Fibroblast of gingiva (primary cell): ENCODE measurements at regions not wholly inside any gene's neighbourhood (a gene's known extent, or its start where the extent isn't known, plus 50 kb on each side); places are given as distances from the start of the nearest gene placed in this dataset.

Source experiments
- DNase-seq: peaks from one replicate; pipeline ENCODE4 v3.0.0-alpha.2; 2011; ENCODE audit warnings: low read depth

DNA sequence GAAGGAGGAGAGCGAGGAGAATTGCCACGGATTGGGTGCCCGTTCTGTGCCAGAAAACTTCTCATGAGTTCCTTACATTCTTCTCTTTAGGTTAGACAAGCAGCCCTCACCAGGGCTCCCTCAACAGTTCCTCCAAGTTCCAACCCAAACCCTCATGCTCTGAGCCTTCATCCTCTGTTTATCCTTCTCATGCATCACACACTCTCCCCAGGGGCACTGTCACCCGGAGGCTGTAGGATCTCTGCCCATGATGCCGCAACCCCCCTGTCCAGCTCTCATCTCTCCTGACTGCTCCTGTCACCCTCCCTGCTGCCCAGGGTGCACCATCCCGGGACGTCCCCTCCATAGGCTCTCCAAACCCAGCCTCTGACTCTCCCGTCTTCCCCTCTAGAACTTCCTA lies 99.4 kb upstream of the MYCN start:
- no peak for DNase-seq

DNA sequence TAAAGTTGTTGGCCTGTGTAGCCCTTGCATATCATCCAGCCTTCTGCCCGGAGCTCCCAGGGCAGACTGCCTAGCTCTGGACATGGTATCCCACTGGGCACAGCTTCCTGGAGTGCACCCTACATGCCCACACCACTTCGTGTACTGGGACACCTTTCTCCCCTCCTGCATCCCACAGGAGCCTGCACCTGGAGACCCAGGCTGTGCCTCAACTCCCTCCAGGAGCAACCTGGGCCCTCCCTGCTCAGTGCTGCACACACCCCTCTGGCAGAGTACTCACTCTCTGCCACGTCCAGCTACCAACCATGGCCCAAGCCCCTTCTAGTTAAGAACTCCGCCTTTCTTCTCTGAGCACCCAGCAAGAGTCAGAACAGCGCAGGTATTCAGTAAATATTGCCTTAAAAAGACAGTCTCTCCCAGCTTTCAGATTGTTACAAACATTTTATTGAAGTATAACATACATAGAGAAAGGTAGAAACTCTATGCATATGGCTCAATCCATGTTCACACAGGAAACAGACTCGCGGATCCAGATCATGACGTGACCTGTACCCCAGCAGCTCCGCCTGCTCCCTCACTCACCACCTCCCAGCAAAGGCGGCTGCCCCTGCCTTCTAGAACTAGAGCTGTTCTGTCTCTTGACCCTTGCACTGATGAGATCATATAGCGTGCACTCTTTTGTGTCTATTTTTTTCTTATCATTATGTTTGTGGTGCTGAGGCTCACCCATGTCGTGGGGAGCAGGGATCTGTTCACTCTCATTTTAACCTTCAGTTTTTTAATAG lies 98.4 kb upstream of the MYCN start:
- DNase-seq: no peak

DNA sequence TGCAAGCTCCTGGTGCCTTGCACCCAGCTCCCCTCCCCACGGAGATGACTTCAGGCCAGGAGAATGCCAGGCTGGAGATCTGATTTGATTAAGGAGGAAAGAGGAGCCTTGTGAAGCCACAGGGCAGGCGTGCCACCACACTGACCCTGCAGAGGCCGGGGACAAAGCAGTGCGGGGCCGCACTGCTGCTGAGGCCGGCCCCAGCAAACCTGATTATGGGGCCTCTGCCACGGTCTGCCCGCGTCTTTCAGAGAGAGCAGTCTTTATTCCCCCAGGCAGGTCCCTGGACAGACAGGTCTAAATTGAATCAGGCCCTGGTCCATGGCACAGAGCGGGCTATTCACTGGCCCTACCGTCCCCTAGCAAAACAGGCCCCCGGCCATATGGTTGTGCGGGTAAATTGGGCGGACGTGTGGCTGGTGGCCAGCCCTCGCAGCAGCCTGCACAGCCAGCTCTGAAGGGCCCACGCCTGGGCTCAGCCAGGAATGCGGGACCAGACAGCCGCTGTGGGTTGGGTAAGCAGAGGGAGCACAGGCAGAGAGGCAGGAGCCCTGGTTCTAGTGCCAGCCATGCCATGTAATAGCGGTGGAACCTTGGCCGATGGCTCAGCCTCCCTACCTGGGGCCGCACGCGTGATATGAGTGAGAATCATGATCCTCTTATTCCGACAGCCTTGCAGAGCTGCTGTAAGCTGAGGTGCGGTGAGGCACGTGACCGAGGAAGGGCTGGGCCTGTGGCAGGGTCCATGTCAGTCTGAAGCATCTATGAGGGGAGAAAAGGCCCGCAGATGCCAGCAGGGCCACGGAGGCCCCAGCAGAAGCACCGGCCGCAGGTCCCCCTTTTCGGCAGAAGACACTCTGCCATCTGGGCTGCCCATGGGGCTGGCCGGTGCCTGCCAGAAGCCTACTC lies 97.3 kb upstream of the MYCN start:
- DNase-seq: no peak

DNA sequence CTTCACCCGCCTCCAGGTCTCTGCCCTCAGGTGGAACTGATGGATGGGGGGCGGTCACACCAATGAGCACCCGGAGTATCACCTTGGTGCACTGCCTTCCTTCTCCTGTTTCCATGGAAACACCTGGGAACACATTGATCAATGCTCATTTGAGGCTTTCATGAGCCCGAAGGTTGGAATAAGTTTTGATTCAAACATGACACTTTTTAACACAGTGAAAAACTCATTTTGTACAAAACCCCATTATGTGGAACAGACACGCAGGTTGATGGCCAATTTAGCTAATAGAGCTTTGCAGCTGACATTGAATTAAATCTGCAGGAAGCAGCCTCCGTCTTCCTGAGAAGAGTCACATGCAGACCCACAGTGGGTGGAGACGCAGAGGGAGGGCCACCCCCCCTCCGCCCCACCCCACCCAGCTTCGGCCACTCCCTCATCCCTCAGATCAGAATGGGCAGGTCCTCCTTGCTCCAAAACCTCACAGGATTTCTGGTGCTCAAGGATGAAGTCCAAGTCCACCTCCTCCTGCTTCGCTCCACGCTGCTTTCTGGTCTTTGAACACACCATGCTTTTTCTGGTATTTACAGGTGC lies 96.0 kb upstream of the MYCN start:
- DNase-seq: no peak

DNA sequence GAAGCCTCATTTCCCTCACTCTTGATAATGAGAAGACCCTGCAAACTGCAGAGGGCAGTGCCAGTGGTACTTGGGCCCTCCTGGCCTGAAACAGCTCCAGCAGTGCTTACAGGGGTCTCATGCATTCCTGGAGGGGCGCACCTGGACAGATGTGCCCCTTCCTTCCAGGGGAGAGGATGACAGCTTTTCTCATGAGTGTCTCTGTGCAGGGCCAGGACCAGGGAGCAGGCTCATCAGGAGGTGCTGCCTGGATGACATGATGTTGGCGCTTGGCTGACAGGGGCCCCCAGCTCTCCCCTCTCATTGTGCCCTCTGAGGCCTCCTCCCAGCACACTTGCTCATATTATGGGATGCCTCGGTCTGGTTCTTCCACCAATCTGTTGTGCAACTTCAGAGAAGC lies 95.1 kb upstream of the MYCN start:
- DNase-seq: no peak

DNA sequence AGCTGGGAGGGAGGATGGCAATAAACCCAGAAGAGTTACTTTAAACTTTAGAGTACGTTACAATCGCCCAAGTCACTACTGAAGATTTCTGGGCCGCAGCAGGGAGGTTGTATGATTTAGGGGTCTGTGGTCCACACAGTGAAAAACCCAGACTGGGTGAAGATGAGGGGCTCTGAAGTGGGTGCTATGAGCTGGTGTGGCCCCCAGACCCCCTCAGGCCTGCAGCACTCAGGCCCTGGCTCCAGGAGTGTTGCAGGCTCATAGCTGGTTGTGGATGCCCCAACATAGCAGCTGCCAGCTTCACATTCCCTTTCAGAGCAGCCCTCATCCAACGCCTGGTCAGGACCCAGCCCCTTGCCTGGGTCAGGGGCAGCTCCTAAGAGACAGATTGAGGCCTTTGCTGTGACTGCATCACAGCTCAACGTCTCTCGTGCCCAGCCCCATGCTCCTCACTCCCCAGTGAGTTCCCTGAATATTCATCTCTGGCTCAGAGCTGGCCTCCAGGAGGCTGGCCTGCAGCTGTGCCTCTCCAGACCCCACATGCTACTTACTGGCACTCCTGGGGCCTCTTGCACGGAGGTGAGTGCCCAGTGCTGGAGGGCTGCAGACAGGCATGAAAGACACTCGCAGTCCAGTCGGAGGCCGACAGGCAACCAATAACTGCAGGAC lies 94.5 kb upstream of the MYCN start:
- DNase-seq: no peak

DNA sequence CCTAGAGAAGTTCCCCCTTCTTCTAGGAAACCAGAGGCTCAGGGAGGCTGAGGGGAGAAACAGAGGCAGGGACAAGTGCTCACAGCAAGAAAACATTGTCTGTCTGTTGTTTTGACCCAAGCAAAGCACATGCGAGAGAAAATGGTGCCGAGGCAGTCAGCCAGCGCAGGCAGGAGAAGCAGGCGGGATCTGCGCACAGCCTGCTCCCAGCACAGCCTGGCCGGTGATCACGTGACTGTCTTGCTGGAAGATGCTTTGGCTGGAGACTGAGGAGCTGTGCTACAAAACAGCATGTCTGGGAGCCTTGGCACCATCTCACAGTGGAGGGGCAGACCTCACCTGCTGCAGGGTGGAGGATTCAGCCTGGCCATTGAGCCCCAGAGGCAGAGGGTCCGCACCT lies 93.7 kb upstream of the MYCN start:
- DNase-seq: no peak

DNA sequence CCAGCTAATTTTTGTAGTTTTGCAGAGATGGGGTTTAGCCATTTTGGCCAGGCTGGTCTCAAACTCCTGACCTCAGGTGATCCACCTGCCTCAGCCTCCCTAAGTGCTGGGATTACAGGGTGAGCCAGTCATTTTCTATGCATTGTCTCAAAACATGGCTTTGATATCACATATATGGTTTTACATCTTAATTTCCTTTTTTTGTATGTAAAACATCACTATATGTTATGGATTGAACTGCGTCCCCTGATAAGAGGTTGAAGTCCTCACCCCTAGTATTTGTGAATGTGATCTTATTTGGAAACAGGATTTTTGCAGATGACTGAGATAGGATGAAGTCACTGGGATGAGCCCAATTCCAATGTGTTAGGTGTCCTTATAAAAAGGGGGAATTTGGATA lies 89.8 kb upstream of the MYCN start:
- no peak for DNase-seq

DNA sequence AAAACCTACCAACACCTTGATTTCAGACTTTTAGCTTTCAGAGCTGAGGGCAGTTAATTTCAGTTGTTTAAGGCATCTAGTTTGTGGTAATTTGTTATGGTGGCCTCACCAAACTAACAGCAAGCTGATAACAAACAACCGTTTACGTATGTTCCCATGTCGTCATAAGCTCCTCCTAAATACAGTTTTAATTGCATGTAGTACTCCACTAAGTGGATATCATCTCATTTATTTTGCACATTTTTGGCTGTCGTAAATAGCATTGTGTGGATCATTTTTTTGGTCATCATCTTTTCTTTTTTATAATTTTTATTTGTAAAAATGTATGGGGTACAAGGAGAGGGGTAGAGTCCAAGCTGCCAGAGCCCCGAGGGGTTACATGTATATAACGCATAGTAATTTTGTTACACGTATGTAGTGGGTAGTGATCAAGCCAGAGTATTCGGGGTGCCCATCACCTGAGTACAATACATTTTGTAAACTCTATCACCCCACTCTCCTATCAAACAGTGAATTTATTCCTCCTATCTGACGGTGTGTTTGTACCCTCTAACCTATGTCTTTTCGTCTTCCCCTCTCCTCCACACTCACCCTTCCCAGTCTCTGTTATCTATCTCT lies 89.2 kb upstream of the MYCN start:
- no peak for DNase-seq

DNA sequence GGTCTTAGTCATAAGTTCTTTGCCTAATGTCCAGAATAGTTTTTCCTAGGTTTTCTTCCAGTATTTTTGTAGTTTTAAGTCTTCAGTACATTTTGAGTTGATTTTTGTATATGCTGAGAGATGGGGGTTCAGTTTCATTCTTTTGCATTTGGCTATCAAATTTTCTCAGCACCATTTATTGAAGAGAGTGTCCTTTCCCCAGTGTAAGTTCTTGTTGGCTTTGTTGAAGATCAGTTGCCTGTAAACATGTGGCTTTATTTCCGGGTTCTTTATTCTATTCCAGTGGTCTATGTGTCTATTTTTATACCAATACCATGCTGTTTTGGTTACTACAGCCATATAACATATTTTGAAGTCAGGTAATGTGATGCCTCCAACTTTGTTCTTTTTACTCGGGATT lies 87.5 kb upstream of the MYCN start:
- DNase-seq: no peak

DNA sequence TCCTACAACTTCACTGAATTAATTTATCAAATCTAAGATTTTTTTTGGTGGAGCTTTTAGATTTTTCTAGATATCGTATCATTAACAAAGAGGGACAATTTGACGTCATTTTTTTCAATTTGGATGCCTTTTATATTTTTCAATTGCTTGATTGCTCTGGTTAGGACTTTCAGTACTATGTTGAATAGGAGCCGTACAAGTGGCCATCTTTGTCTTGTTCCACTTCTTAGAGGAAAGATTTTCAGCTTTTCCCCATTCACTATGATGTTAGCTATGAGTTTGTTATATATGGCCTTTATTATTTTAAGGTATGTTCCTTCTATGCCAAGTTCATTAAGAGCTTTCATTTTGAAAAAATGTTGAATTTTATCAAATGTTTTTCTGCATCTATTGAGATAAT lies 86.4 kb upstream of the MYCN start:
- no peak for DNase-seq

DNA sequence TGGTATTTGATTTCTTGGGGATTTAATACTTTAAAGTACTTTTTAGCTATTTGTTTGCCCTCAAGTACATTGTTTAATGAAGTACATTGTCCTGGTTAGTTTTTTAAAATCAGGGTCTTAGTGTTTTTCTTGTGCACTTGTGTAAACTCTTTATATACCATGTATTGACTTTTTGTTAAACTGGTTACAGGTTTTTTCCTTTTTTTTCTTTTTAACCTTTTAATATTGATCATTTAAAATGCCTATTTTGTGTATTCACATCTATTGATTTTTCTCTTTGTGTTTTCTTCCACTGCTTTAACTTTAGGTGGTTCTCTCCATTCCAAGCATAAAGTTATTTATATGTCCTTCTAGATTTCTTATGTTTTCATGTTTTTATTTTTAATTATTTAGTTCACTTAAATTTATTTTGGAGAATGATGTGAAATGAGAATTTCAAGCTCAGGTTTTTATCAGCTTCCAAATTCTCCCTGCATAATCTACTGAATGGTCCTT lies 84.5 kb upstream of the MYCN start:
- DNase-seq: no peak

DNA sequence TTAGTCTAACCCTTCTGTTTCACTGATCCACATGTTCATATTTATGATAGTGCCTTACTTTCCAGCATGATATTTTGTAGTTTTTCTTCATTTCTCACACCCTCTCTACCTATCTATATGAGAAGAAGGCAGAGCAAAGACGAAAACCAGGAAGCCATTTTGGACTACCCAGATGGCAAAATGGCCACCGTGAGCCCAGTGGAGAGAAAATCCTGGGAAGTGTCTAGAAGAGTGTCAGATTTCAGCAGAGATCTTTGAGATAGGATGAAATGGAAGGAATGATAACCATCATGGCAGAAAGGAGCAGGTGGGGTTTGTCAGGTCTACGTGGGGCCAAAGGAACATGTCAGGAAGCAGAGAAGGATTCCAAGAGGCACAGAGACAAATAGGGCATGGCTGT lies 84.0 kb upstream of the MYCN start:
- DNase-seq: no peak

DNA sequence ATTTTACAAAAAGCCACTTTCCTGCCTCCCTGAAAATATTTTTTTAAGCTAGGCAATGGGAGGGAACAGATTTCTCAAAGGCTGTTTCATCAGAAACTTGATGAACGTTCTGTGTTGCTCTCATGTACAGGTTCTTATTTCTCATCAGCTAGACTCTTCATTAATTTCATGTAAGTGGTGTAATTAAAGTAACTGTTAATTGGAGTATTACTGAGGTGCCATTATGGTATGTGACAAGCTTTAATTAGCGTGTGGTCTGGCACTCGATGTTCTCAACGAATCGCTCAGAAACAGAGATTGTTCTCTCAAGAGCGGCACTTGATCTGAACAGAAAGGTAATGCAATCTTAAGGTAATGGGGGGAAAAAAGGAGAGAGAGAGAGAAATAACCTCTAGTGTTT lies 81.9 kb upstream of the MYCN start:
- DNase-seq: no peak

DNA sequence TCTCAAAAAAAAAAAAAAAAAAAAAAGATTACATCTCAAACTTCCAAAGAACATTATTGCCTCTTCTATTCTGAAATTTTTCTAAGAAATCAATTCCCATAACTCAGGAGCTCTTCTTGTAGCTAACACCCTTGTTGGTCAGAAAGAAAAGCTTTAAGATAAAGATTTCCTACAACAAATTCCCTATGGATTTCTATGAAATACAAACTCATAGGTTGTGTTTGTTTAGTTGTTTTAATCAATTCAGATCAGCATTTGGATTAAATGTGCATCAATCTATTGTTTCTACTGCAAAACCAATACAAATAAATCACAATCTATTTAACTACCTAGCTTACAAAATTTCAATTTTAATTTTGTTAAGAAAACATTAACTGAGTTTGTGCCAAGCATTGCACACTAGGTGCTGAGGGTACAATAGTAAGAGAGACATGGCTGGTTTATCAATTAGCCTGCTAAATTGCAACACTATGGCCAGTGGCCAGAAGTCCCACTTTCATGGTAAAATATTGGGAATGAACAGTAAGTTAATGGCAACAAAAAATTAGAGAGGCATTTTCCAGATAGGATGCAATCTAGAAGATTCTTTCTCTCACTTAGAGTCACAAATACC lies 80.2 kb upstream of the MYCN start:
- no peak for DNase-seq

DNA sequence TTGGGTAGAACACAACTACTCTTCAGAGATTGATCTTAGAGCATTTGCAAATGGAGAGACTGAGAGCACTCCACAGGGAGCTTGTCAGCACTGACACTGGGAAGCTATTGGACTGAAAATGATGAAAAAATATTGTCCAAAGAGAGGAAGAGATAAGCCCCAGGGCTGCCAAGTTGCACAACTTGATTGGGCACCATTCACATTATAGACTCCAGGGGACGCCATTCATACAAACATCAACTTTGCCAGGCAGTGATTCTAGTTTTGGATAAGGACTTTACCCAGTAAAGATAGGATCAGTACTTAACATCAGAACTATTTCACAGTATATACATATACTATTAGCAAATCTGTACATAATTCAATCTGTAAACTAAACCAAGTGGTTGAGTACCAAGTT lies 79.6 kb upstream of the MYCN start:
- DNase-seq: no peak

DNA sequence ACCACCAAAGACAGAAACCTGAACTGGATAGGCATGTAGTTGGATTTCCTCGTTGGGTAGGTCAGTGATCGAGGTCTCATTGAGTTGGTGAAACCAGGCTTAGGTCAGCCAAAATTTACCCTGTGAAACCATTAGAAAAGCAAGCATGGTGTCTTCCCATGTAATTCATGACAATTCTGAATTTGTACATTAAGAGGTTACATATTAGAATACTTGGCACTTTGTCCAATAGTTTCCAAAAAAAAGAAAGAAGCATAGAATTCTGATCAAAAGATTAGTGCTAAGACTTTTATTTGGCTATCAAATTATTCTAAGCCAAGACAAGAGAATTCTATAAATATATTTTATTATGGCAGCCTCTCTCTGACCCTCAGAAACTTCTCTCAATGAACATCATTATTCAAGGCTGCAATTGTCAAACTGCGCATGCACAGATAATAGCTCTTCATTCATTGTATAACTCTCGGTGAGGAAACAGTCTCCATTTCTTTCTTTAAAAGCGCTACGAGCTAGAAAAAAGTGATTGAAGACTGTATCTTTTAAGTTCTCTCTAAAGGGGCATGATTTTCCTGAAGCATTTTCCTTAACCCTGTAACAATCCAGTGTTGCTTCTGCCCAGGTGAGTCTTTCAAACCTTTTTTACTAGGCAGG lies 79.1 kb upstream of the MYCN start:
- DNase-seq: no peak

DNA sequence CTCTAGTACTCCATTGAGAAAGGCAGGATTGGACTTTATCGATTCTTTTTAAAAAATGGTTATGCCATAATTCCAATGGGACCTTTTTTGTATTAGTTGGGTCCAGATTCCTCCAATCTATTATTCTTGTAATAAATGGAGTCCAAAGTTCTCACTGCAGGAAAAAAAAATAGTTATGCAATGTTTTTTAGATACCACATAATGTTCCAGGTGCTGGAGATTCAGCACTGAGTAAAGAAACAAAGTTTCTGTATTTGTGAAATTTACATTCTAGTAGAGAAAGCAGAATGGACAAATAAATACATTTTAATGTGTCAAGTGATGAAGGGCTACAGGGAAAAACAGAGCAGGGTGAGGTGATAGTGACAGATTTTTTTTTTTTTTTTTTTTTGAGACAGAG lies 78.5 kb upstream of the MYCN start:
- no peak for DNase-seq

DNA sequence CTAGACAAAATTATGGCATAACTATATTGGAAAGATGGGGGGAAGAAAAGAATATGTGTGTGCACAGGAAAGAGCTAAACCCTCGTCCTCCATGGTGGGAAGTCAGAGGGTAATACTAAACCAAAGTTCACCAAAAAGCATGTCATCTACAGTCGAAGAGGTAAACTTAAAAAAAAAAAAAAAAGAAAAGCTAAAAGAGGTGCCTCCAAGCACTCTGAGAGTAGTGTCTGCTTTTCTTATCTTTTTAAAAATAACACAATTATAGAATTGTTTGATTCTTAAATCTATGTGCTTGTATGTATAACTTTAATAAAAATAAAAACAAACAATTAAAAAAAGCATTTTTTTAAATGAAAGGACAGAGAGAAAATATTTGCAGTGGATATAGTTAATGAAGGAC lies 77.3 kb upstream of the MYCN start:
- DNase-seq: no peak

DNA sequence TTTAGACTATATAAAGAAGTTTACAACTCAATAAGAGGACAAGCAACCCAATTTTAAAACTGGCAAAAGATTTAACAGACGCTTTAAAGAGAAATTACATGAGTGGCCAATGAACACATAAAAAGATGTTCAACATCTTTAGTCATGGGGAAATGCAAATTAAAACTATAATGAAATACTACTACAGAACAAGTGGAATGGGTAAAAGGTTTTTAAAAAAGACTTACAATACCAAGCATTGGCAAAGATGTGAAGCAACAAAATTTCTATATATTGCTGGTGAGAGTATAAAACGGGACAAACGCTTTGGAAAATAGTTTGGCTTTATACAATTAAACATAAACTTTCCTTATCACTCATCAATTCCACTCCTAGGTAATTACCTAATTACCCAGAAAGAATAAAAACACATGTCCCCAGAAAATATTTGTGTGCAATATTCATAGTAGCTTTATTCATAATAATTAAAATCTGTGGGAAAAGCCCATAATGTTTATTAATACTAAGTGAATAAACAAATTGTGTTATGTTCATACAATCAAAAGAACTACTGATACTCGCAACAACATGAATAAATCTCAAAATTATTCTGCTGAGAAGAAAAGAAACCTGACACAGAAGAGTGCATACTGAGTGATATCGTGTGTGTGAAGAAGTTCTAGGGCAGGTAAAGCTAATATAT lies 76.7 kb upstream of the MYCN start:
- no peak for DNase-seq
